Sciatic nerve (tissue), 2 donors: ENCODE measurements at regions not wholly inside any gene's neighbourhood (a gene's known extent, or its start where the extent isn't known, plus 50 kb on each side); places are given as distances from the start of the nearest gene placed in this dataset.
A peak's percentile ranks its signal among the peaks of the same experiment; 100 is the strongest.
"Not testable (repeated sequence)": the region's sequence is repeated elsewhere in the genome, so short reads cannot be mapped to it uniquely, and the experiment has no call there.

Source experiments
- ATAC-seq: fragments of 200-7000 bp; cut with Tn5 transposase; one replicate; pipeline ENCODE4 v1.9.1; 2020; ENCODE audit warnings: mild to moderate bottlenecking, moderate library complexity
- DNase-seq: peaks from one replicate; pipeline ENCODE4 v3.0.0-alpha.2; 2020; ENCODE audit warnings: low spot score
- intact Hi-C: fragments of 100-400 bp; cut with DNase I; formaldehyde crosslinking; loops from one replicate; pipeline ENCODE4 v1.14.2; 2022
- donor health status: DM: no; HTN: no; CAD: no.
- donor health status: DM: no; HTN: no; CAD: no.

- DNase-seq (no peak), ATAC-seq (no peak)
- intact Hi-C loops: no loop called here
Measured at GRCh38 chr6:111925296-111925695, 52.0 kb upstream of the FYN start.

- DNase-seq: no peak
- intact Hi-C loops: no loop called here
- no peak for ATAC-seq
Measured at GRCh38 chr6:111926731-111927302, 53.6 kb upstream of the FYN start.

GRCh38 chr6:111927321-111927720 lies 54.1 kb upstream of the FYN start:
- no peak for ATAC-seq
- intact Hi-C loops: no loop called here
- DNase-seq: no peak

GRCh38 chr6:111928139-111928538 lies 54.9 kb upstream of the FYN start:
- DNase-seq (no peak), ATAC-seq (no peak)
- intact Hi-C loops: no loop called here

- DNase-seq, ATAC-seq, intact Hi-C loops: not testable (repeated sequence)
Measured at GRCh38 chr6:111934611-111935010, 61.4 kb upstream of the FYN start.

GRCh38 chr6:111936718-111937117 lies 63.5 kb upstream of the FYN start:
- ATAC-seq: no peak
- intact Hi-C loops: no loop called here
- DNase-seq: no peak

GRCh38 chr6:111938710-111939109 lies 65.5 kb upstream of the FYN start:
- no peak for DNase-seq
- no peak for ATAC-seq
- intact Hi-C loops: no loop called here

- DNase-seq (no peak), ATAC-seq (no peak)
- intact Hi-C loops: no loop called here
Measured at GRCh38 chr6:111939902-111940301, 66.7 kb upstream of the FYN start.

- intact Hi-C loops: no loop called here
- no peak for ATAC-seq
Measured at GRCh38 chr6:111940801-111941200, 67.5 kb upstream of the FYN start.

GRCh38 chr6:111941686-111942330 lies 68.6 kb upstream of the FYN start:
- no peak for DNase-seq
- no peak for ATAC-seq
- intact Hi-C loops: no loop called here

More at GRCh38 chr6:111940801-111941200, 67.5 kb upstream of the FYN start:
- no peak for DNase-seq

GRCh38 chr6:111942561-111942960 lies 69.3 kb upstream of the FYN start:
- ATAC-seq (no peak), DNase-seq (no peak)
- intact Hi-C loops: no loop called here

- ATAC-seq (no peak), DNase-seq (no peak)
- intact Hi-C loops: no loop called here
Measured at GRCh38 chr6:111943266-111943665, 70.0 kb upstream of the FYN start.

- intact Hi-C loops: no loop called here
- ATAC-seq: peak; percentile 83
- DNase-seq: no peak
Measured at GRCh38 chr6:111943726-111944125, 70.5 kb upstream of the FYN start.

GRCh38 chr6:111944541-111944940 lies 71.3 kb upstream of the FYN start:
- ATAC-seq: no peak
- intact Hi-C loops: no loop called here
- DNase-seq: no peak

GRCh38 chr6:111949546-111949945 lies 76.3 kb upstream of the FYN start:
- intact Hi-C loops: no loop called here
- ATAC-seq: no peak
- DNase-seq: no peak

- DNase-seq, intact Hi-C loops, ATAC-seq: not testable (repeated sequence)
Measured at GRCh38 chr6:111949984-111950383, 76.7 kb upstream of the FYN start.

GRCh38 chr6:111950661-111951496 lies 77.6 kb upstream of the FYN start:
- no peak for DNase-seq
- peak; percentile 44 for ATAC-seq

GRCh38 chr6:111951497-111952085 lies 78.3 kb upstream of the FYN start:
- intact Hi-C loops: no loop called here
- ATAC-seq: no peak
- no peak for DNase-seq

More at GRCh38 chr6:111950661-111951496, 77.6 kb upstream of the FYN start:
- intact Hi-C loops: no loop called here

GRCh38 chr6:111952274-111952673 lies 79.0 kb upstream of the FYN start:
- intact Hi-C loops: no loop called here
- DNase-seq: no peak
- no peak for ATAC-seq
